ENCODE measurements at regions not wholly inside any gene's neighbourhood (a gene's known extent, or its start where the extent isn't known, plus 50 kb on each side); places are given as distances from the start of the nearest gene placed in this dataset.

- in situ Hi-C loops (cut with HindIII; ENCODE audit: low sequenced_read_pairs): no loop called here
Measured at GRCh38 chr3:31369637-31370379, 162.9 kb upstream of the STT3B start.

- in situ Hi-C loops (cut with HindIII; ENCODE audit: low sequenced_read_pairs): no loop called here
Measured at GRCh38 chr3:31370380-31370666, 162.4 kb upstream of the STT3B start.

- in situ Hi-C loops (cut with HindIII; ENCODE audit: low sequenced_read_pairs): no loop called here
Measured at GRCh38 chr3:31370681-31371080, 162.0 kb upstream of the STT3B start.

GRCh38 chr3:31371484-31372177, 161.1 kb upstream of the STT3B start:
- in situ Hi-C loops (cut with HindIII; ENCODE audit: low sequenced_read_pairs): no loop called here

- in situ Hi-C loops (cut with HindIII; ENCODE audit: low sequenced_read_pairs): no loop called here
Measured at GRCh38 chr3:31373681-31374080, 159.0 kb upstream of the STT3B start.

- in situ Hi-C loops (cut with HindIII; ENCODE audit: low sequenced_read_pairs): no loop called here
Measured at GRCh38 chr3:31377045-31377642, 155.6 kb upstream of the STT3B start.

GRCh38 chr3:31378231-31378630, 154.5 kb upstream of the STT3B start:
- in situ Hi-C loops (cut with HindIII; ENCODE audit: low sequenced_read_pairs): no loop called here

GRCh38 chr3:31379598-31379997, 153.1 kb upstream of the STT3B start:
- in situ Hi-C loops (cut with HindIII; ENCODE audit: low sequenced_read_pairs): no loop called here

GRCh38 chr3:31382856-31383255, 149.9 kb upstream of the STT3B start:
- in situ Hi-C loops (cut with HindIII; ENCODE audit: low sequenced_read_pairs): no loop called here

GRCh38 chr3:31384117-31384516, 148.6 kb upstream of the STT3B start:
- in situ Hi-C loops (cut with HindIII; ENCODE audit: low sequenced_read_pairs): no loop called here

- in situ Hi-C loops (cut with HindIII; ENCODE audit: low sequenced_read_pairs): loop anchor here (5.0 kb wide), 1 partner anchor 37 kb away; no protein-coding TSS in a partner anchor
Measured at GRCh38 chr3:31389939-31390338, 142.8 kb upstream of the STT3B start.

GRCh38 chr3:31390466-31390865, 142.3 kb upstream of the STT3B start:
- in situ Hi-C loops (cut with HindIII; ENCODE audit: low sequenced_read_pairs): loop anchor here (5.0 kb wide), 1 partner anchor 37 kb away; no protein-coding TSS in a partner anchor

- in situ Hi-C loops (cut with HindIII; ENCODE audit: low sequenced_read_pairs): loop anchor here (5.0 kb wide), 1 partner anchor 36 kb away; no protein-coding TSS in a partner anchor
Measured at GRCh38 chr3:31391150-31391549, 141.6 kb upstream of the STT3B start.

- in situ Hi-C loops (cut with HindIII; ENCODE audit: low sequenced_read_pairs): loop anchor here (5.0 kb wide), 1 partner anchor 35 kb away; no protein-coding TSS in a partner anchor
Measured at GRCh38 chr3:31392568-31392967, 140.2 kb upstream of the STT3B start.

- in situ Hi-C loops (cut with HindIII; ENCODE audit: low sequenced_read_pairs): no loop called here
Measured at GRCh38 chr3:31399271-31399670, 133.5 kb upstream of the STT3B start.

- in situ Hi-C loops (cut with HindIII; ENCODE audit: low sequenced_read_pairs): no loop called here
Measured at GRCh38 chr3:31402117-31402516, 130.6 kb upstream of the STT3B start.

- in situ Hi-C loops (cut with HindIII; ENCODE audit: low sequenced_read_pairs): no loop called here
Measured at GRCh38 chr3:31403197-31403596, 129.5 kb upstream of the STT3B start.

GRCh38 chr3:31404871-31405270, 127.9 kb upstream of the STT3B start:
- in situ Hi-C loops (cut with HindIII; ENCODE audit: low sequenced_read_pairs): no loop called here

GRCh38 chr3:31405515-31405914, 127.2 kb upstream of the STT3B start:
- in situ Hi-C loops (cut with HindIII; ENCODE audit: low sequenced_read_pairs): no loop called here

GRCh38 chr3:31406896-31407295, 125.8 kb upstream of the STT3B start:
- in situ Hi-C loops (cut with HindIII; ENCODE audit: low sequenced_read_pairs): no loop called here

GRCh38 chr3:31407665-31408064, 125.1 kb upstream of the STT3B start:
- in situ Hi-C loops (cut with HindIII; ENCODE audit: low sequenced_read_pairs): no loop called here

GRCh38 chr3:31408720-31409119, 124.0 kb upstream of the STT3B start:
- in situ Hi-C loops (cut with HindIII; ENCODE audit: low sequenced_read_pairs): no loop called here

Data from DLD1 (cell line).